Activated T-cell treated with anti-CD3 and anti-CD28 coated beads, Interleukin-2, amount 50 U/mL, for 72 hours (primary cell): ENCODE measurements at regions not wholly inside any gene's neighbourhood (a gene's known extent, or its start where the extent isn't known, plus 50 kb on each side); places are given as distances from the start of the nearest gene placed in this dataset.

Source experiments
- ATAC-seq, 2 donors: fragments of 150-1000 bp; cut with Tn5 transposase; replicated peaks in 1 of 2; 2 replicates each; pipeline ENCODE4 v1.10.0; 2021; ENCODE audit warnings: moderate library complexity in 2 of 2, mild to moderate bottlenecking in 1 of 2
- DNase-seq, 2 donors: peaks; one replicate each; pipeline ENCODE4 v3.0.0; 2021 to 2022; ENCODE audit warnings: mixed read lengths in 1 of 2
- H3K27ac Mint-ChIP-seq: one replicate; pipeline ENCODE4 v1.8.0; 2022; ENCODE audit warnings: mild to moderate bottlenecking, moderate library complexity, mixed read lengths
- H3K27me3 Mint-ChIP-seq: one replicate; pipeline ENCODE4 v1.8.0; 2022; ENCODE audit warnings: low read depth, mixed read lengths
- H3K36me3 Mint-ChIP-seq, 2 donors: one replicate each; pipeline ENCODE4 v1.8.0; 2022; ENCODE audit warnings: mixed read lengths in 2 of 2, mild to moderate bottlenecking in 1 of 2; ENCODE audit not compliant: insufficient read depth in 2 of 2
- H3K4me1 Mint-ChIP-seq: one replicate; pipeline ENCODE4 v1.8.0; 2022; ENCODE audit warnings: low read depth, mixed read lengths
- H3K4me3 Mint-ChIP-seq, 2 donors: one replicate each; pipeline ENCODE4 v1.8.0; 2022; ENCODE audit warnings: mild to moderate bottlenecking in 2 of 2, mixed read lengths in 2 of 2, moderate library complexity in 2 of 2
- H3K9me3 Mint-ChIP-seq, 2 donors: one replicate each; pipeline ENCODE4 v1.8.0; 2022; ENCODE audit warnings: mixed read lengths in 2 of 2

- DNase-seq: no peak
- ATAC-seq: no peak
These were observed 583.2 kb downstream of the BUD13 start for GRCh38 chr11:116189408-116190170.

GRCh38 chr11:116188350-116188749, 584.4 kb downstream of the BUD13 start:
- no peak for DNase-seq
- H3K9me3 Mint-ChIP-seq: no peaks in the 10 kb centered on the region
- no peaks in the 10 kb centered on the region for H3K36me3 Mint-ChIP-seq
- no peaks in the 10 kb centered on the region for H3K27me3 Mint-ChIP-seq
- H3K4me1 Mint-ChIP-seq: no peaks in the 10 kb centered on the region
- H3K27ac Mint-ChIP-seq: no peak overlapping the region
- no peak for ATAC-seq
- H3K4me3 Mint-ChIP-seq: no peak overlapping the region

More at GRCh38 chr11:116189408-116190170, 583.2 kb downstream of the BUD13 start:
- Mint-ChIP-seq H3K36me3 (no peaks in the 10 kb centered on the region), H3K9me3 (no peaks in the 10 kb centered on the region), H3K27ac (no peak overlapping the region), H3K4me1 (no peaks in the 10 kb centered on the region), H3K4me3 (no peak overlapping the region), H3K27me3 (peaks cover 12% of the 10 kb centered on the region)

- Mint-ChIP-seq H3K4me1 (no peaks in the 10 kb centered on the region), H3K27ac (no peak overlapping the region), H3K36me3 (no peaks in the 10 kb centered on the region), H3K4me3 (no peak overlapping the region), H3K27me3 (no peaks in the 10 kb centered on the region), H3K9me3 (no peaks in the 10 kb centered on the region)
- ATAC-seq (no peak), DNase-seq (no peak)
These were observed 585.8 kb downstream of the BUD13 start for GRCh38 chr11:116187026-116187425.

GRCh38 chr11:116185551-116185950, 587.2 kb downstream of the BUD13 start:
- H3K9me3 Mint-ChIP-seq: no peaks in the 10 kb centered on the region
- no peak for DNase-seq
- ATAC-seq: no peak
- H3K27ac Mint-ChIP-seq: no peak overlapping the region
- H3K4me1 Mint-ChIP-seq: no peaks in the 10 kb centered on the region
- H3K4me3 Mint-ChIP-seq: no peak overlapping the region
- no peaks in the 10 kb centered on the region for H3K36me3 Mint-ChIP-seq
- H3K27me3 Mint-ChIP-seq: no peaks in the 10 kb centered on the region

GRCh38 chr11:116184763-116185162, 588.0 kb downstream of the BUD13 start:
- no peaks in the 10 kb centered on the region for H3K4me1 Mint-ChIP-seq
- no peaks in the 10 kb centered on the region for H3K27me3 Mint-ChIP-seq
- no peak for DNase-seq
- no peak for ATAC-seq
- no peaks in the 10 kb centered on the region for H3K36me3 Mint-ChIP-seq
- H3K4me3 Mint-ChIP-seq: no peak overlapping the region
- no peaks in the 10 kb centered on the region for H3K9me3 Mint-ChIP-seq
- no peak overlapping the region for H3K27ac Mint-ChIP-seq

GRCh38 chr11:116182356-116182966, 590.3 kb downstream of the BUD13 start:
- Mint-ChIP-seq H3K27ac (no peak overlapping the region), H3K4me3 (no peak overlapping the region), H3K27me3 (no peaks in the 10 kb centered on the region), H3K36me3 (no peaks in the 10 kb centered on the region), H3K4me1 (no peaks in the 10 kb centered on the region), H3K9me3 (no peaks in the 10 kb centered on the region)
- DNase-seq: no peak
- no peak for ATAC-seq

GRCh38 chr11:116180806-116181600, 591.8 kb downstream of the BUD13 start:
- no peaks in the 10 kb centered on the region for H3K27me3 Mint-ChIP-seq
- no peak overlapping the region for H3K4me3 Mint-ChIP-seq
- no peaks in the 10 kb centered on the region for H3K9me3 Mint-ChIP-seq
- ATAC-seq (no peak), DNase-seq (no peak)
- no peak overlapping the region for H3K27ac Mint-ChIP-seq
- no peaks in the 10 kb centered on the region for H3K4me1 Mint-ChIP-seq
- no peaks in the 10 kb centered on the region for H3K36me3 Mint-ChIP-seq

- no peaks in the 10 kb centered on the region for H3K36me3 Mint-ChIP-seq
- H3K27ac Mint-ChIP-seq: no peak overlapping the region
- no peaks in the 10 kb centered on the region for H3K9me3 Mint-ChIP-seq
- ATAC-seq (no peak), DNase-seq (no peak)
- no peak overlapping the region for H3K4me3 Mint-ChIP-seq
- peaks cover 7% of the 10 kb centered on the region for H3K27me3 Mint-ChIP-seq
- no peaks in the 10 kb centered on the region for H3K4me1 Mint-ChIP-seq
These were observed 593.4 kb downstream of the BUD13 start for GRCh38 chr11:116179401-116179800.

- H3K4me1 Mint-ChIP-seq: no peaks in the 10 kb centered on the region
- H3K9me3 Mint-ChIP-seq: no peaks in the 10 kb centered on the region
- H3K27ac Mint-ChIP-seq: no peak overlapping the region
- ATAC-seq (no peak), DNase-seq (no peak)
- no peak overlapping the region for H3K4me3 Mint-ChIP-seq
- H3K27me3 Mint-ChIP-seq: peaks cover 7% of the 10 kb centered on the region
- no peaks in the 10 kb centered on the region for H3K36me3 Mint-ChIP-seq
These were observed 595.1 kb downstream of the BUD13 start for GRCh38 chr11:116177521-116178210.

- H3K27ac Mint-ChIP-seq: no peak overlapping the region
- H3K36me3 Mint-ChIP-seq: no peaks in the 10 kb centered on the region
- H3K27me3 Mint-ChIP-seq: peaks cover 7% of the 10 kb centered on the region
- DNase-seq: no peak
- ATAC-seq: no peak
- H3K9me3 Mint-ChIP-seq: no peaks in the 10 kb centered on the region
- H3K4me3 Mint-ChIP-seq: no peak overlapping the region
- no peaks in the 10 kb centered on the region for H3K4me1 Mint-ChIP-seq
These were observed 596.2 kb downstream of the BUD13 start for GRCh38 chr11:116176484-116177005.

GRCh38 chr11:116175707-116176106, 597.1 kb downstream of the BUD13 start:
- no peaks in the 10 kb centered on the region for H3K4me1 Mint-ChIP-seq
- H3K36me3 Mint-ChIP-seq: no peaks in the 10 kb centered on the region
- H3K27ac Mint-ChIP-seq: no peak overlapping the region
- H3K9me3 Mint-ChIP-seq: no peaks in the 10 kb centered on the region
- no peak overlapping the region for H3K4me3 Mint-ChIP-seq
- no peak for DNase-seq
- H3K27me3 Mint-ChIP-seq: peaks cover 7% of the 10 kb centered on the region
- ATAC-seq: no peak

- Mint-ChIP-seq H3K4me3 (no peak overlapping the region), H3K36me3 (no peaks in the 10 kb centered on the region), H3K9me3 (no peaks in the 10 kb centered on the region), H3K4me1 (no peaks in the 10 kb centered on the region), H3K27ac (no peak overlapping the region), H3K27me3 (peaks cover 7% of the 10 kb centered on the region)
- DNase-seq: no peak
- no peak for ATAC-seq
These were observed 598.6 kb downstream of the BUD13 start for GRCh38 chr11:116173941-116174911.
